DND-41 (cell line): ENCODE measurements at regions not wholly inside any gene's neighbourhood (a gene's known extent, or its start where the extent isn't known, plus 50 kb on each side); places are given as distances from the start of the nearest gene placed in this dataset.
"Not testable (repeated sequence)": the region's sequence is repeated elsewhere in the genome, so short reads cannot be mapped to it uniquely, and the experiment has no call there.

Experiments
- EZH2 ChIP-seq: IDR thresholded peaks from 3 replicates; pipeline ENCODE4 v1.6.1; 2012; ENCODE audit warnings: borderline replicate concordance, low read depth, mild to moderate bottlenecking, moderate library complexity, low read length, inconsistent platforms; ENCODE audit not compliant: severe bottlenecking
- TF ChIP-seq, protein P1 (sequence below): IDR thresholded peaks from 2 replicates; pipeline ENCODE4 v1.5.1; 2012; ENCODE audit warnings: borderline replicate concordance, low read length, moderate library complexity, mild to moderate bottlenecking; ENCODE audit not compliant: poor library complexity, severe bottlenecking; ENCODE audit errors: extremely low read depth

DNA sequence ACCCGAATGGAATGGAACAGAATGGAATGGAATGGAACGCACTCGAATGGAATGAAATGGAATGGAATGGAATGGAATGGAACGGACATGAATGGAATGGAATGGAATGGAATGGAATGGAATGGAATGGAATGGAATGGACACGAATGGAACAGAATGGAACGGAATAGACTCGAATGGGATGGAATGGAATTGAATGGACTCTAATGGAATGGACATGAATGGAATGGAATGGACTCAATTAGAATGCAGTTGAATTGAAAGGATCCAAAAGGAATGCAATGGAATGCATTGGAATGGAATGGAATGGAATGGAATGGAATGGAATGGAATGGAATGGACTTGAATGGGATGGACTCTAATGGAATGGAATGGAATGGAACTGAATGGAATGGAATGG is 102.2 kb upstream of the FBXO28 start:
- TF ChIP-seq, protein P1, sequence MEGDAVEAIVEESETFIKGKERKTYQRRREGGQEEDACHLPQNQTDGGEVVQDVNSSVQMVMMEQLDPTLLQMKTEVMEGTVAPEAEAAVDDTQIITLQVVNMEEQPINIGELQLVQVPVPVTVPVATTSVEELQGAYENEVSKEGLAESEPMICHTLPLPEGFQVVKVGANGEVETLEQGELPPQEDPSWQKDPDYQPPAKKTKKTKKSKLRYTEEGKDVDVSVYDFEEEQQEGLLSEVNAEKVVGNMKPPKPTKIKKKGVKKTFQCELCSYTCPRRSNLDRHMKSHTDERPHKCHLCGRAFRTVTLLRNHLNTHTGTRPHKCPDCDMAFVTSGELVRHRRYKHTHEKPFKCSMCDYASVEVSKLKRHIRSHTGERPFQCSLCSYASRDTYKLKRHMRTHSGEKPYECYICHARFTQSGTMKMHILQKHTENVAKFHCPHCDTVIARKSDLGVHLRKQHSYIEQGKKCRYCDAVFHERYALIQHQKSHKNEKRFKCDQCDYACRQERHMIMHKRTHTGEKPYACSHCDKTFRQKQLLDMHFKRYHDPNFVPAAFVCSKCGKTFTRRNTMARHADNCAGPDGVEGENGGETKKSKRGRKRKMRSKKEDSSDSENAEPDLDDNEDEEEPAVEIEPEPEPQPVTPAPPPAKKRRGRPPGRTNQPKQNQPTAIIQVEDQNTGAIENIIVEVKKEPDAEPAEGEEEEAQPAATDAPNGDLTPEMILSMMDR: not testable (repeated sequence)
- not testable (repeated sequence) for TF ChIP-seq EZH2
